PC-9 (cell line): ENCODE measurements at regions not wholly inside any gene's neighbourhood (a gene's known extent, or its start where the extent isn't known, plus 50 kb on each side); places are given as distances from the start of the nearest gene placed in this dataset.

Experiments
- BruUV-seq: library from RNA; stranded (reverse); fragments of 400-500 nt; replicated peaks from 2 replicates; lab custom pipeline; 2021; lab: Mats Ljungman, UMichigan
- CTCF ChIA-PET: fragments of 300-600 bp; sonication (Branson Sonifier 250); formaldehyde crosslinking; loops from one replicate; lab custom pipeline; 2022; ENCODE audit warnings: antibody characterized with exemption; lab: Charles Lee
- POLR2A ChIA-PET: fragments of 300-600 bp; sonication (Branson Sonifier 250); formaldehyde crosslinking; loops from one replicate; lab custom pipeline; 2022; ENCODE audit warnings: antibody characterized with exemption; ENCODE audit not compliant: unreplicated experiment; lab: Charles Lee
- DNase-seq, 2 experiments: peaks; one replicate each; pipeline versions ENCODE4 v3.0.0 to v3.0.0-alpha.2; 2015 to 2022; ENCODE audit warnings: mixed read lengths in 1 of 2
- H2AFZ ChIP-seq: fragments of 200-600 bp; sonication (generic); 2 replicates; pipeline ENCODE4 v1.8.1; 2017; ENCODE audit warnings: antibody characterized with exemption
- H3F3A ChIP-seq: fragments of 200-600 bp; sonication (generic); 2 replicates; pipeline ENCODE4 v1.8.1; 2017; ENCODE audit warnings: antibody characterized with exemption, mild to moderate bottlenecking, low read depth; ENCODE audit not compliant: insufficient read depth
- H3K27ac ChIP-seq: fragments of 200-600 bp; sonication (generic); 2 replicates; pipeline ENCODE4 v1.6.1; 2016; ENCODE audit warnings: mixed run types
- H3K27me3 ChIP-seq: fragments of 200-600 bp; sonication (generic); 2 replicates; pipeline ENCODE4 v1.6.1; 2016; ENCODE audit warnings: low read depth, mixed run types; ENCODE audit not compliant: insufficient read depth
- H3K36me3 ChIP-seq: fragments of 200-600 bp; sonication (generic); 2 replicates; pipeline ENCODE4 v1.6.1; 2016; ENCODE audit warnings: low read depth, mixed run types
- H3K4me1 ChIP-seq: fragments of 200-600 bp; sonication (generic); replicated peaks from 2 replicates; pipeline ENCODE4 v1.6.1; 2016; ENCODE audit warnings: mixed run types; ENCODE audit not compliant: insufficient read depth
- H3K4me2 ChIP-seq: fragments of 200-600 bp; sonication (generic); 2 replicates; pipeline ENCODE4 v1.6.1; 2017; ENCODE audit warnings: mixed run types
- H3K4me3 ChIP-seq: fragments of 200-600 bp; sonication (generic); 2 replicates; pipeline ENCODE4 v1.6.1; 2016; ENCODE audit warnings: mixed run types
- H3K79me2 ChIP-seq: fragments of 200-600 bp; sonication (generic); 2 replicates; pipeline ENCODE4 v1.6.1; 2017; ENCODE audit warnings: low read depth, mixed run types
- H3K9me2 ChIP-seq: fragments of 200-600 bp; sonication (generic); 2 replicates; pipeline ENCODE4 v1.8.1; 2017; ENCODE audit warnings: mild to moderate bottlenecking; ENCODE audit not compliant: insufficient read depth
- H3K9me3 ChIP-seq: fragments of 200-600 bp; sonication (generic); 2 replicates; pipeline ENCODE4 v1.8.1; 2016; ENCODE audit warnings: low read depth; ENCODE audit not compliant: insufficient read depth
- H4K20me1 ChIP-seq: fragments of 200-600 bp; sonication (generic); 2 replicates; pipeline ENCODE4 v1.8.1; 2017; ENCODE audit not compliant: insufficient read depth
- EZH2 ChIP-seq: fragments of 200-600 bp; sonication (generic); IDR thresholded peaks from 2 replicates; pipeline ENCODE4 v1.8.0; 2017; ENCODE audit warnings: antibody characterized with exemption, low read depth
- intact Hi-C: fragments of 100-400 bp; cut with micrococcal nuclease; formaldehyde crosslinking; loops from one replicate; pipeline ENCODE4 v1.10.0; 2022; ENCODE audit not compliant: unreplicated experiment
- TF ChIP-seq, protein P1 (sequence below): fragments of 200-600 bp; sonication (generic); conservative IDR thresholded peaks from 2 replicates; pipeline ENCODE4 v1.6.1; 2017; ENCODE audit warnings: mixed run types, antibody characterized with exemption, mild to moderate bottlenecking, moderate library complexity

DNA sequence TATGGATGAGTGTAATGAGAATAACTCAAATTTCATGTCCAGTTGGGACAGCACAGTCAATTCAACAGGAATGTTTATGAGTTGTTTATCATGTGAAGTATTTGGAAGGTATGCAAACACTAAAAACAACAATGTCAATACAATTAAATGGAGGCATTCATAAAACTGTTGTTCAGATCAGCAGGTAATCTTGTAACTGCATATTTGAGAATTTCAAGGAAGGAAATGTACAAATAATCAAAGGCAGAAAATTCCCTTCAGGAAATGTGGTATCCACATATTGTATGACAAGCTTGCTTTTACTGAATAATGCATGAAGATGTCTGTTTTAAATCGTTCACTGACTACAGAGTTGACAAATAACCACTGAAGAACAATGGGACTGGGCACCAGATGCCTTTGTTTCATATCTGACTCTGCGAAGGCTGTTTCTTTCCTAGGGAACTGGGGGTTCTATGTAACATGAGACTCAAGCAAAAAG, 198.3 kb downstream of the LTN1 start:
- TF ChIP-seq, protein P1, sequence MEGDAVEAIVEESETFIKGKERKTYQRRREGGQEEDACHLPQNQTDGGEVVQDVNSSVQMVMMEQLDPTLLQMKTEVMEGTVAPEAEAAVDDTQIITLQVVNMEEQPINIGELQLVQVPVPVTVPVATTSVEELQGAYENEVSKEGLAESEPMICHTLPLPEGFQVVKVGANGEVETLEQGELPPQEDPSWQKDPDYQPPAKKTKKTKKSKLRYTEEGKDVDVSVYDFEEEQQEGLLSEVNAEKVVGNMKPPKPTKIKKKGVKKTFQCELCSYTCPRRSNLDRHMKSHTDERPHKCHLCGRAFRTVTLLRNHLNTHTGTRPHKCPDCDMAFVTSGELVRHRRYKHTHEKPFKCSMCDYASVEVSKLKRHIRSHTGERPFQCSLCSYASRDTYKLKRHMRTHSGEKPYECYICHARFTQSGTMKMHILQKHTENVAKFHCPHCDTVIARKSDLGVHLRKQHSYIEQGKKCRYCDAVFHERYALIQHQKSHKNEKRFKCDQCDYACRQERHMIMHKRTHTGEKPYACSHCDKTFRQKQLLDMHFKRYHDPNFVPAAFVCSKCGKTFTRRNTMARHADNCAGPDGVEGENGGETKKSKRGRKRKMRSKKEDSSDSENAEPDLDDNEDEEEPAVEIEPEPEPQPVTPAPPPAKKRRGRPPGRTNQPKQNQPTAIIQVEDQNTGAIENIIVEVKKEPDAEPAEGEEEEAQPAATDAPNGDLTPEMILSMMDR: no peak
- TF ChIP-seq EZH2: no peak
- Histone ChIP-seq H4K20me1 (no peaks in the 10 kb centered on the region), H2AFZ (no peak overlapping the region), H3K79me2 (no peaks in the 10 kb centered on the region), H3K9me3 (no peaks in the 10 kb centered on the region), H3F3A (no peaks in the 10 kb centered on the region), H3K9me2 (no peaks in the 10 kb centered on the region), H3K4me1 (no peaks in the 10 kb centered on the region), H3K36me3 (no peaks in the 10 kb centered on the region), H3K4me2 (no peak overlapping the region), H3K4me3 (no peak overlapping the region), H3K27ac (no peak overlapping the region), H3K27me3 (no peaks in the 10 kb centered on the region)
- no peak for DNase-seq
- no TSS peak for BruUV-seq
- ChIA-PET POLR2A (no interaction called here), CTCF (no interaction called here)
- intact Hi-C loops: no loop called here

DNA sequence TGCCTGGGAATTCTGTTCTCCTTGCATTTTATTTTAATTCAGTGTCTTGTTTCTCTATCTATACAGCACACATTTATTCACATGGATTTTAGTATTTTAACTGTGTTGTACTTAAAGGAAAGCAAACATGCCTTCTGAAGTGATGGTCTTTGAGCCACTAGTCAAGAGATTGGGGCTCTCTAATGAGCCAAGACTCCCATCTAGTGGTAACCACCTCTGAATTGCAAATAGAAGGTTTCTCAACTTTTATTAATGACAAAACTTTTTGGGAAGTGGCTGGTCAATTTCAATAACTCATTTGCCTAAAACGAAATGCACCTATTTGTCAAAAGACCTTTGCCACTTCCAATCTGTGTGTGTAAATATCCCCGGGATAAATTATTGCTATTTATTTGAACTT, 199.6 kb downstream of the LTN1 start:
- no TSS peak for BruUV-seq
- Histone ChIP-seq H3K79me2 (no peaks in the 10 kb centered on the region), H3K27me3 (no peaks in the 10 kb centered on the region), H3K4me1 (no peaks in the 10 kb centered on the region), H3F3A (no peaks in the 10 kb centered on the region), H4K20me1 (no peaks in the 10 kb centered on the region), H3K27ac (no peak overlapping the region), H3K4me3 (no peak overlapping the region), H3K36me3 (no peaks in the 10 kb centered on the region), H2AFZ (no peak overlapping the region), H3K4me2 (no peak overlapping the region), H3K9me2 (no peaks in the 10 kb centered on the region), H3K9me3 (no peaks in the 10 kb centered on the region)
- intact Hi-C loops: no loop called here
- POLR2A ChIA-PET: no interaction called here
- TF ChIP-seq, protein P1: no peak
- no peak for DNase-seq
- CTCF ChIA-PET: no interaction called here

DNA sequence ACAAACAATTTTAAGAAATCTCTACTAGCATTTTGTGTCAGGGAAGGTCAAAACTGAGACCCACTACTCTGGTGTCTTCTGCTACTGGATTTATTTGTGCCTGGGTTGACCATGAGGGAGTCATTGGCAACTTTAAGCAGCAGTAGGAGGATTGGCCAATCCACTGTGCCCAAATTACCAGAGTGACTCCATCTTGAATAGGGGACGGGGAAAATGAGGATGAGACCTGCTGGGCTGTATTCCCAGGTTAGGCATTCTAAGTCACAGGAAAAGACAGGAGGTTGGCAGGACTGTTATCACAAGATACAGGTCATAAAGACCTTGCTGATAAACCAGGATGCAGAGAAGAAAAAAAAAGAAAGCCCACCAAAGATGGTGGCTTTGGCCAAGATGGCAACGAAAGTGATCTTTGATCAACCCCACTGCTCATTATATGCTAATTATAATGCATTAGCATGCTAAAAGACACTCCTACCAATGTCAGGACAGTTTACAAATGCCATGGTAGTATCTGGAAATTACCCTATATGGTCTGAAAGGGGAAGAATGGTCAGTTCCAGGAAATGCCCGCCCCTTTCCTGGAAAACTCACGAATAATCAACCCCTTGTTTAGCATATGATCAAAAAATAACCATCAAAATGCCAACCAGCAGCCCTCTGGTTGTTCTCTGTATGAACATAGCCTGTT, 200.9 kb downstream of the LTN1 start:
- TF ChIP-seq, protein P1: no peak
- no peak for TF ChIP-seq EZH2
- BruUV-seq: no TSS peak
- intact Hi-C loops: no loop called here

More for the DNA sequence above, 200.9 kb downstream of the LTN1 start:
- Histone ChIP-seq H4K20me1 (no peaks in the 10 kb centered on the region), H2AFZ (no peak overlapping the region), H3K4me2 (no peak overlapping the region), H3K27ac (no peak overlapping the region), H3K9me2 (no peaks in the 10 kb centered on the region), H3K36me3 (no peaks in the 10 kb centered on the region), H3K4me3 (no peak overlapping the region), H3K9me3 (no peaks in the 10 kb centered on the region), H3K4me1 (no peaks in the 10 kb centered on the region), H3K79me2 (no peaks in the 10 kb centered on the region), H3F3A (no peaks in the 10 kb centered on the region), H3K27me3 (no peaks in the 10 kb centered on the region)
- DNase-seq: no peak
- CTCF ChIA-PET: no interaction called here
- POLR2A ChIA-PET: no interaction called here
